Stimulated activated naive CD8-positive, alpha-beta T cell treated with anti-CD3 and anti-CD28 coated beads, Interleukin-15, Interleukin-2, amounts not matched to agents 100 ng/mL and 50 ng/mL, for 24 hours (primary cell): ENCODE measurements at regions not wholly inside any gene's neighbourhood (a gene's known extent, or its start where the extent isn't known, plus 50 kb on each side); places are given as distances from the start of the nearest gene placed in this dataset.

Experiments
- H3K27ac Mint-ChIP-seq: one replicate; pipeline ENCODE4 v1.8.0; 2021; ENCODE audit warnings: mild to moderate bottlenecking, mixed read lengths
- H3K27me3 Mint-ChIP-seq: one replicate; pipeline ENCODE4 v1.8.0; 2021; ENCODE audit warnings: mixed read lengths
- H3K36me3 Mint-ChIP-seq: one replicate; pipeline ENCODE4 v1.8.0; 2021; ENCODE audit warnings: low read depth, mixed read lengths
- H3K4me1 Mint-ChIP-seq: one replicate; pipeline ENCODE4 v1.8.0; 2021; ENCODE audit warnings: low read depth, mixed read lengths
- H3K4me3 Mint-ChIP-seq: one replicate; pipeline ENCODE4 v1.8.0; 2021; ENCODE audit warnings: mild to moderate bottlenecking, mixed read lengths
- H3K9me3 Mint-ChIP-seq: one replicate; pipeline ENCODE4 v1.8.0; 2021; ENCODE audit warnings: mixed read lengths

DNA sequence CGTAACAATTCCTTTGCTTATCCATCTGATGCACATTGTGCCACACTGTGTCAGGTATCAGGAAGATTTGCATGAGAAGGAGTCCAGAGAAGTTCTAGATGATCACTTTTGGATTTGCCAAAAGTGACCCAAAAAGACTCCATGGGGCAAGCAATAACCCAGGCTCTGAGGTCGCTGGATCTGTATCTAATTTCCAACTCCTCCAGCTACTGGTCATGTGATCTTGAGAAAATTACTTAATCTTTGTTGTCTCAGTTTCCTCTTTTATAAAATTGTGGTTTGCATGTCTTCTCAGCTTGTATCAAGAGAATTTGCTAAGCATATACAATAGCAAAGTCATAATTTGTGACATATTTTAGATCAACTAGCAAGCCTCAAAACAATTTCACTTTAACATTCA, 61.3 kb upstream of the ITGA4 start:
- Mint-ChIP-seq H3K36me3 (no peaks in the 10 kb centered on the region), H3K4me3 (no peak overlapping the region), H3K4me1 (peaks cover 36% of the 10 kb centered on the region), H3K27ac (no peak overlapping the region), H3K27me3 (no peaks in the 10 kb centered on the region), H3K9me3 (peaks cover 4% of the 10 kb centered on the region)

DNA sequence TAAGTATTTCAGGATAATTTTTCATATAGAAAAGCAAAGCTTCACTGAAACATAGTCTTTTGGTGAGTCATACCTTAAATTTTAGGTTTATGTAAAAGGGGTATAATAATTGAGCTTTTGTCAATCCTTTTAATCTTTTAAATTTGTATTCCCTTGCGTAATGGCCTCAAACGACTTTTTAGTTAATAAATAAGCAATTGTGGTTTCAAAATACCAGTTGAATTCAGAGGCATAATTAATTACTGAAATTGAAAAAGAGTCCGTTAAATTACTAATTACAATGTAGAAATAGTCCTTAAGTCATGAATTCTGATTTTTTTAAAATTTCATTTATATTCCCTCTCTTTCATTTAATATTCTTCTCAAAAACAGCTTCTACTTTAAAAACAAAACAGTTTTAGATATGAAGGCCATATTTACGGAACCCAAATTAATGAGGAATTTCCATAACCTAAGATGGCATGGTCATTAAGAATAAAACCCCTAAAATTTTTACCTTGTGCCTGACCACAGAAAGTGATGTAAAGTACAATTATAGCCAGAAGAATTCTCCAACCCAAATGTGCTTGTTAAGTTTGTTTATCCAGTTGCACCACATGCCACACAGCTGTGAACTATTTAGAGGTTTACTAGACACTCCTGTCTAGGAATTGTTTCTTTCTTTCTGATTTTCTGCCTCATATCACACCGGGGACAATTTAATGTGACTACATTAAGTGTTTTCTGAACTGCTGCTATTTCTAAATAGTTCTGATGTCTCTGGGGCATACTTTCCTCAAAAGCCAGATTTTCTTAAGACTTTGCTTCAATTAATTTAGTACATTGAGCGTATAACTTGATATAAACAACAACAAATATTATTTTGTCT, 60.7 kb upstream of the ITGA4 start:
- H3K9me3 Mint-ChIP-seq = peaks cover 4% of the 10 kb centered on the region
- H3K36me3 Mint-ChIP-seq = no peaks in the 10 kb centered on the region
- no peak overlapping the region for H3K4me3 Mint-ChIP-seq
- peaks cover 36% of the 10 kb centered on the region for H3K4me1 Mint-ChIP-seq
- H3K27ac Mint-ChIP-seq = no peak overlapping the region
- no peaks in the 10 kb centered on the region for H3K27me3 Mint-ChIP-seq

DNA sequence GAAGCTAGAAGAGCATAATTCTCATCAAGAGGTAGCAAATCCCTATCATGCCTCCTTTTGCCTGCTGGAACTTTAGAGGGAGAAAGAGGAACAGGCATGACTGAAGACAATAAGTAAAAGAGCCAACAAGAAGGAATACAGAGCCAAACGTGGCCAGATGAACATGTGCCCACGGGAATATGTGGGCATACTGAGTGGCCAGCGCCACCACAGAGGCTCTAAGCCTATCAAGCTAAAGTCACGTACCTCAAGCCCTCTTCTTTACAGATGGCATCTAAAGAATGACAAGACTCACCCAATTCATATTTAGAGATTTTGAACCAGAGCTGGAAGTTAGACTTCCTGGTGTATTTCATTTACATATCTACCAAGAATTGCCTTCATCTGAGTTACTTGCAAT, 59.9 kb upstream of the ITGA4 start:
- Mint-ChIP-seq H3K36me3 (no peaks in the 10 kb centered on the region), H3K9me3 (peaks cover under 1% of the 10 kb centered on the region), H3K4me3 (no peak overlapping the region), H3K27ac (no peak overlapping the region), H3K27me3 (no peaks in the 10 kb centered on the region), H3K4me1 (peaks cover 30% of the 10 kb centered on the region)

DNA sequence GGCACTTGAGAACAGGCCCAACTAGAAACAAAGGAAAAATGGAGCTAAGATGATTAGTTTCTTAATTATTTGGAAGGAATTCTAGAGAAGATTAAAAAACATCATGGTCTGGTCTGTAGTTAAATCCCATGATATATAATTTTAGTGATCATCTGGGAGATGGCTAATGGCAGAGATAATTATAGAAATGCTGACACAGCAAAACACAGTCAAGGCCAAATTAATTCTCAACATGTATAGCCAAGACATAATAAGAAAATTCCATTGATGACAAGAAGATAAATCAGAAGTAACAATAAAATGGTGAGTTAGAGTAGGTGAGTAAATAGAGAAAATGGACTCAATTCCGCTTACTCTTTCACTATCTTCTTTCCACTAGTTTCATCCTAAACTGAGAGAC, 59.2 kb upstream of the ITGA4 start:
- Mint-ChIP-seq H3K36me3 (no peaks in the 10 kb centered on the region), H3K4me3 (no peak overlapping the region), H3K9me3 (no peaks in the 10 kb centered on the region), H3K4me1 (peaks cover 29% of the 10 kb centered on the region), H3K27me3 (no peaks in the 10 kb centered on the region), H3K27ac (no peak overlapping the region)

DNA sequence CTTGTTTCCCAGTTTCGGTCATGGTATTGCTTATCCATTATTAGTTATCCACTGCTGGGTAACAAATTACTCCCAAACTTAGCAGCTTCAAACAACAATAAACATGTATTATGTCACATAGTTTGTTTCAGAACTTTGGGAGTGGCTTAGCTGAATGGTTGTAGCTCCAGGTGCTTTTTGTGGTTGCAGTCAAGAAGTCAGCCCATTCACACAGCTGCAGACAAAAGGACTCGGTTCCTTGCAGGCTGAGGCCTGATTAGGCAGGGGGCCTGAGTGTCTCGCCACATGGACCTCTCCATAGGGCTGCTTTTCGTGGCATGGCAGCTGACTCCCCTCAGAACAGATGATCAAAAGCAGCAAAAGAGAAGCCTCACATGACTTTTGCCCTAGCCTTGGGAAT, 58.2 kb upstream of the ITGA4 start:
- Mint-ChIP-seq H3K9me3 (no peaks in the 10 kb centered on the region), H3K4me3 (no peak overlapping the region), H3K27ac (no peak overlapping the region), H3K36me3 (no peaks in the 10 kb centered on the region), H3K4me1 (peaks cover 22% of the 10 kb centered on the region), H3K27me3 (no peaks in the 10 kb centered on the region)

DNA sequence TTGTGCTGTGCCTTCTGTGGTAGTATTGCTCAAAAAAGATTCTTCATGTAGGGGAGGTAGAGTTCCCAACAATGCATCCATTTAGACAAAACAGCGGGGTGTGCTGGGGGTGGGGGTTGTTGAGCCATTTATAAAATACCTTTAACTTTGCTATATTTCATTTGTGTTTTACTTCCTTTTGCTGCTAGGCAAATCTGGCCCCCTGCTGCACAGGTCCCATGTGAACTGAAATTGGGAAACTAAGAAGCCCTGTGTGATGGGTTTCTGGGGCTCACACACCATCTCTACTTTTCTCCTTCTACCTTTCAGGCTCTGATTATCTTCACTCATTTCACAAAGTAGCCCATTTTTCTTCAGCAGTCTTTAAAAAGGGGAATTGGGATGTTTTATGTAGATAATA, 52.7 kb upstream of the ITGA4 start:
- H3K9me3 Mint-ChIP-seq = no peaks in the 10 kb centered on the region
- peaks cover 7% of the 10 kb centered on the region for H3K36me3 Mint-ChIP-seq
- peaks cover 22% of the 10 kb centered on the region for H3K4me1 Mint-ChIP-seq
- H3K27ac Mint-ChIP-seq = no peak overlapping the region
- no peak overlapping the region for H3K4me3 Mint-ChIP-seq
- no peaks in the 10 kb centered on the region for H3K27me3 Mint-ChIP-seq

DNA sequence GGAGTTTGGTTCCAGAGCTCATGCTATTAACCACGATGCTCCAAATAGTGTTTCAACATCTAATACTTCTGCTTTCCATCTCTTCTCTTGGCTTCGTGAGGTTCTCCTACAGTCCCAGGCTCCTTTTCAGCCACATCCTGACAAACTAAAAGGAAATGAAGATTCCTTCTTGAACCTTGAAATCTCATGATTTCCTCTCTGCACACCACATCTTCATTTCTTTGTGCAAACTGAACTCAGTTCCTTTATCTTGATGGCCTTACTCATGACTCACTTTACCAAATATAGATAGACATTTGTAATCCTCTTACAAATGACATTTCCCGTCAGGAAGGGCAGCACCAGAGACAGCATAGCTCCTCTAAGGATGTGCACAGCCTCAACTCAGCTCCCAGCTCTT, 50.0 kb upstream of the ITGA4 start:
- Mint-ChIP-seq H3K27me3 (no peaks in the 10 kb centered on the region), H3K4me1 (peaks cover 35% of the 10 kb centered on the region), H3K27ac (no peak overlapping the region), H3K4me3 (no peak overlapping the region), H3K36me3 (peaks cover 7% of the 10 kb centered on the region), H3K9me3 (peaks cover 4% of the 10 kb centered on the region)
